HEK293T (cell line): ENCODE measurements at regions not wholly inside any gene's neighbourhood (a gene's known extent, or its start where the extent isn't known, plus 50 kb on each side); places are given as distances from the start of the nearest gene placed in this dataset.
"Not testable (repeated sequence)": the region's sequence is repeated elsewhere in the genome, so short reads cannot be mapped to it uniquely, and the experiment has no call there.

Experiments used
- CTCF ChIA-PET: fragments of 350-600 bp; formaldehyde crosslinking; extraction: SDS; loops from one replicate; lab custom pipeline; 2021; ENCODE audit warnings: antibody characterized with exemption, inconsistent platforms; lab: Yijun Ruan, JAX
- POLR2A ChIA-PET: fragments of 350-600 bp; formaldehyde crosslinking; extraction: SDS; loops from one replicate; lab custom pipeline; 2020; ENCODE audit warnings: antibody characterized with exemption, inconsistent platforms; lab: Yijun Ruan, JAX
- DNase-seq: peaks from one replicate; pipeline ENCODE4 v3.0.0; 2012; ENCODE audit warnings: mixed read lengths; ENCODE audit errors: extremely low spot score
- ARNT ChIP-seq: fragments of 450-650 bp; IDR thresholded peaks from 2 replicates; pipeline ENCODE4 v1.6.1; 2017; ENCODE audit warnings: mild to moderate bottlenecking
- BHLHE40 ChIP-seq: fragments of 450-650 bp; IDR thresholded peaks from 2 replicates; pipeline ENCODE4 v1.6.1; 2016; ENCODE audit warnings: mild to moderate bottlenecking, moderate library complexity, borderline replicate concordance
- CTBP1 ChIP-seq: fragments of 450-650 bp; IDR thresholded peaks from 2 replicates; pipeline ENCODE4 v1.6.1; 2016; ENCODE audit warnings: borderline replicate concordance
- ELF4 ChIP-seq: fragments of 450-650 bp; IDR thresholded peaks from 2 replicates; pipeline ENCODE4 v1.6.1; 2017; ENCODE audit warnings: antibody characterized with exemption
- FOXA1 ChIP-seq: fragments of 450-650 bp; IDR thresholded peaks from 2 replicates; pipeline ENCODE4 v1.6.1; 2016; ENCODE audit warnings: mild to moderate bottlenecking
- FOXK2 ChIP-seq: fragments of 450-650 bp; IDR thresholded peaks from 2 replicates; pipeline ENCODE4 v1.6.1; 2016; ENCODE audit warnings: mild to moderate bottlenecking
- FOXM1 ChIP-seq: fragments of 450-650 bp; IDR thresholded peaks from 2 replicates; pipeline ENCODE4 v1.6.1; 2017; ENCODE audit warnings: mild to moderate bottlenecking, borderline replicate concordance
- HDGF ChIP-seq: fragments of 450-650 bp; IDR thresholded peaks from 2 replicates; pipeline ENCODE4 v1.6.1; 2017; ENCODE audit warnings: antibody characterized with exemption, borderline replicate concordance
- L3MBTL2 ChIP-seq: fragments of 450-650 bp; conservative IDR thresholded peaks from 2 replicates; pipeline ENCODE4 v1.6.1; 2016; ENCODE audit warnings: mild to moderate bottlenecking
- LEF1 ChIP-seq: fragments of 450-650 bp; IDR thresholded peaks from 2 replicates; pipeline ENCODE4 v1.6.1; 2017; ENCODE audit warnings: mild to moderate bottlenecking, borderline replicate concordance
- NFRKB ChIP-seq: fragments of 450-650 bp; IDR thresholded peaks from 2 replicates; pipeline ENCODE4 v1.6.1; 2016; ENCODE audit warnings: mild to moderate bottlenecking, moderate library complexity
- PKNOX1 ChIP-seq: fragments of 450-650 bp; IDR thresholded peaks from 2 replicates; pipeline ENCODE4 v1.6.1; 2016
- SP1 ChIP-seq: fragments of 450-650 bp; IDR thresholded peaks from 2 replicates; pipeline ENCODE4 v1.6.1; 2017
- SUZ12 ChIP-seq: fragments of 450-650 bp; IDR thresholded peaks from 2 replicates; pipeline ENCODE4 v1.6.1; 2016; ENCODE audit warnings: mild to moderate bottlenecking
- TARDBP ChIP-seq: fragments of 450-650 bp; IDR thresholded peaks from 2 replicates; pipeline ENCODE4 v1.6.1; 2016
- ZNF384 ChIP-seq: fragments of 450-650 bp; IDR thresholded peaks from 2 replicates; pipeline ENCODE4 v1.6.1; 2016

- ChIA-PET POLR2A (no interaction called here), CTCF (no interaction called here)
- no peak for TF ChIP-seq TARDBP
- no peak for DNase-seq
Observed at GRCh38 chrX:55867181-55867651, 149.7 kb downstream of the RRAGB start.

- DNase-seq = no peak
- no peak for TF ChIP-seq HDGF
- no peak for TF ChIP-seq SP1
- TF ChIP-seq FOXM1 = no peak
- TF ChIP-seq PKNOX1 = no peak
- TF ChIP-seq CTBP1 = no peak
- no peak for TF ChIP-seq FOXA1
- no peak for TF ChIP-seq LEF1
- TF ChIP-seq FOXK2 = no peak
- no peak for TF ChIP-seq ELF4
- no peak for TF ChIP-seq NFRKB
- TF ChIP-seq L3MBTL2 = no peak
- no peak for TF ChIP-seq ZNF384
- no peak for TF ChIP-seq BHLHE40
- no peak for TF ChIP-seq TARDBP
- TF ChIP-seq ARNT = no peak
- TF ChIP-seq SUZ12 = no peak
- ChIA-PET CTCF (no interaction called here), POLR2A (no interaction called here)
Observed at GRCh38 chrX:55867708-55868107, 150.2 kb downstream of the RRAGB start.

GRCh38 chrX:55874807-55875206 lies 157.3 kb downstream of the RRAGB start:
- CTCF ChIA-PET = no interaction called here
- TF ChIP-seq TARDBP (no peak), HDGF (no peak), ZNF384 (no peak), ELF4 (no peak), LEF1 (no peak)
- POLR2A ChIA-PET = no interaction called here
- no peak for DNase-seq

- CTCF ChIA-PET, DNase-seq, POLR2A ChIA-PET: not testable (repeated sequence)
Observed at GRCh38 chrX:55883541-55883940, 166.0 kb downstream of the RRAGB start.

- ChIA-PET CTCF (no interaction called here), POLR2A (no interaction called here)
- peak; percentile 3 for DNase-seq
- TF ChIP-seq SUZ12 = no peak
- no peak for TF ChIP-seq PKNOX1
- no peak for TF ChIP-seq BHLHE40
- no peak for TF ChIP-seq NFRKB
- TF ChIP-seq FOXM1 = no peak
- TF ChIP-seq FOXK2 = no peak
- TF ChIP-seq ELF4 = no peak
- TF ChIP-seq LEF1 = no peak
- TF ChIP-seq ARNT = no peak
- TF ChIP-seq TARDBP = no peak
- TF ChIP-seq L3MBTL2 = no peak
- no peak for TF ChIP-seq HDGF
- TF ChIP-seq SP1 = no peak
- TF ChIP-seq ZNF384 = no peak
- TF ChIP-seq FOXA1 = no peak
- TF ChIP-seq CTBP1 = no peak
Observed at GRCh38 chrX:55907968-55908607, 190.5 kb downstream of the RRAGB start.

GRCh38 chrX:55908661-55909212 lies 191.2 kb downstream of the RRAGB start:
- POLR2A ChIA-PET = no interaction called here
- TF ChIP-seq CTBP1 = no peak
- no peak for TF ChIP-seq HDGF
- TF ChIP-seq FOXM1 = no peak
- TF ChIP-seq BHLHE40 = no peak
- TF ChIP-seq TARDBP = no peak
- TF ChIP-seq ELF4 = no peak
- no peak for TF ChIP-seq ZNF384
- TF ChIP-seq FOXA1 = no peak
- no peak for TF ChIP-seq FOXK2
- no peak for TF ChIP-seq LEF1
- no peak for TF ChIP-seq SUZ12
- no peak for TF ChIP-seq L3MBTL2
- no peak for TF ChIP-seq NFRKB
- peak; percentile 8 for DNase-seq
- CTCF ChIA-PET = no interaction called here

GRCh38 chrX:55919367-55920221 lies 202.0 kb downstream of the RRAGB start:
- ChIA-PET POLR2A (no interaction called here), CTCF (no interaction called here)
- no peak for DNase-seq
- no peak for TF ChIP-seq BHLHE40
- no peak for TF ChIP-seq FOXA1
- TF ChIP-seq HDGF = no peak
- TF ChIP-seq FOXK2 = no peak
- no peak for TF ChIP-seq ARNT
- TF ChIP-seq ELF4 = no peak
- no peak for TF ChIP-seq TARDBP
- TF ChIP-seq SP1 = no peak
- no peak for TF ChIP-seq NFRKB
- TF ChIP-seq FOXM1 = no peak
- no peak for TF ChIP-seq CTBP1
- TF ChIP-seq PKNOX1 = no peak
- TF ChIP-seq LEF1 = no peak
- no peak for TF ChIP-seq SUZ12
- TF ChIP-seq L3MBTL2 = no peak
- TF ChIP-seq ZNF384 = no peak
